ENCODE measurements at regions not wholly inside any gene's neighbourhood (a gene's known extent, or its start where the extent isn't known, plus 50 kb on each side); places are given as distances from the start of the nearest gene placed in this dataset.

GRCh38 chr15:68501616-68502015 is 69.7 kb upstream of the ITGA11 start:
- no peak for FAIRE-seq
- no peak for DNase-seq (ENCODE audit: insufficient read length)
- no peak for TF ChIP-seq POLR2A (IDR thresholded peaks at IDR 0.05; ENCODE audit: low read depth, low read length)
- TF ChIP-seq POLR2AphosphoS5 (IDR thresholded peaks at IDR 0.05; ENCODE audit: low read depth, low read length): no peak
- no peak for TF ChIP-seq TAF1 (IDR thresholded peaks at IDR 0.05; ENCODE audit: borderline replicate concordance, low read depth, low read length)

GRCh38 chr15:68502398-68502901 is 70.5 kb upstream of the ITGA11 start:
- DNase-seq (ENCODE audit: insufficient read length): no peak
- TF ChIP-seq POLR2A (IDR thresholded peaks at IDR 0.05; ENCODE audit: low read depth, low read length): no peak
- no peak for TF ChIP-seq POLR2AphosphoS5 (IDR thresholded peaks at IDR 0.05; ENCODE audit: low read depth, low read length)
- TF ChIP-seq TAF1 (IDR thresholded peaks at IDR 0.05; ENCODE audit: borderline replicate concordance, low read depth, low read length): no peak
- no peak for FAIRE-seq

GRCh38 chr15:68503213-68503612 is 71.2 kb upstream of the ITGA11 start:
- FAIRE-seq (no peak), DNase-seq (ENCODE audit: insufficient read length) (no peak)
- TF ChIP-seq POLR2A (IDR thresholded peaks at IDR 0.05; ENCODE audit: low read depth, low read length) (no peak), POLR2AphosphoS5 (IDR thresholded peaks at IDR 0.05; ENCODE audit: low read depth, low read length) (no peak), TAF1 (IDR thresholded peaks at IDR 0.05; ENCODE audit: borderline replicate concordance, low read depth, low read length) (no peak)

- no peak for DNase-seq (ENCODE audit: insufficient read length)
- TF ChIP-seq POLR2AphosphoS5 (IDR thresholded peaks at IDR 0.05; ENCODE audit: low read depth, low read length) (no peak), TAF1 (IDR thresholded peaks at IDR 0.05; ENCODE audit: borderline replicate concordance, low read depth, low read length) (no peak), POLR2A (IDR thresholded peaks at IDR 0.05; ENCODE audit: low read depth, low read length) (no peak)
- no peak for FAIRE-seq
These were observed 72.1 kb upstream of the ITGA11 start for GRCh38 chr15:68503791-68504680.

- no peak for FAIRE-seq
- no peak for DNase-seq (ENCODE audit: insufficient read length)
- no peak for TF ChIP-seq POLR2AphosphoS5 (IDR thresholded peaks at IDR 0.05; ENCODE audit: low read depth, low read length)
- no peak for TF ChIP-seq TAF1 (IDR thresholded peaks at IDR 0.05; ENCODE audit: borderline replicate concordance, low read depth, low read length)
- TF ChIP-seq POLR2A (IDR thresholded peaks at IDR 0.05; ENCODE audit: low read depth, low read length): no peak
These were observed 72.8 kb upstream of the ITGA11 start for GRCh38 chr15:68504681-68505170.

GRCh38 chr15:68506071-68506470 is 72.7 kb upstream of the CORO2B start:
- no peak for TF ChIP-seq TAF1 (IDR thresholded peaks at IDR 0.05; ENCODE audit: borderline replicate concordance, low read depth, low read length)
- no peak for TF ChIP-seq POLR2A (IDR thresholded peaks at IDR 0.05; ENCODE audit: low read depth, low read length)
- no peak for TF ChIP-seq POLR2AphosphoS5 (IDR thresholded peaks at IDR 0.05; ENCODE audit: low read depth, low read length)
- FAIRE-seq (no peak), DNase-seq (ENCODE audit: insufficient read length) (no peak)

GRCh38 chr15:68507447-68507846 is 71.3 kb upstream of the CORO2B start:
- FAIRE-seq (no peak), DNase-seq (ENCODE audit: insufficient read length) (no peak)
- TF ChIP-seq TAF1 (IDR thresholded peaks at IDR 0.05; ENCODE audit: borderline replicate concordance, low read depth, low read length) (no peak), POLR2AphosphoS5 (IDR thresholded peaks at IDR 0.05; ENCODE audit: low read depth, low read length) (no peak), POLR2A (IDR thresholded peaks at IDR 0.05; ENCODE audit: low read depth, low read length) (no peak)

- no peak for TF ChIP-seq TAF1 (IDR thresholded peaks at IDR 0.05; ENCODE audit: borderline replicate concordance, low read depth, low read length)
- TF ChIP-seq POLR2AphosphoS5 (IDR thresholded peaks at IDR 0.05; ENCODE audit: low read depth, low read length): no peak
- TF ChIP-seq POLR2A (IDR thresholded peaks at IDR 0.05; ENCODE audit: low read depth, low read length): no peak
- DNase-seq (ENCODE audit: insufficient read length) (no peak), FAIRE-seq (no peak)
These were observed 70.2 kb upstream of the CORO2B start for GRCh38 chr15:68508485-68509189.

- FAIRE-seq (no peak), DNase-seq (ENCODE audit: insufficient read length) (no peak)
- TF ChIP-seq POLR2A (IDR thresholded peaks at IDR 0.05; ENCODE audit: low read depth, low read length) (no peak), POLR2AphosphoS5 (IDR thresholded peaks at IDR 0.05; ENCODE audit: low read depth, low read length) (no peak), TAF1 (IDR thresholded peaks at IDR 0.05; ENCODE audit: borderline replicate concordance, low read depth, low read length) (no peak)
These were observed 68.2 kb upstream of the CORO2B start for GRCh38 chr15:68510558-68510957.

GRCh38 chr15:68511073-68511991 is 67.5 kb upstream of the CORO2B start:
- DNase-seq (ENCODE audit: insufficient read length) (no peak), FAIRE-seq (no peak)
- no peak for TF ChIP-seq POLR2AphosphoS5 (IDR thresholded peaks at IDR 0.05; ENCODE audit: low read depth, low read length)
- no peak for TF ChIP-seq TAF1 (IDR thresholded peaks at IDR 0.05; ENCODE audit: borderline replicate concordance, low read depth, low read length)
- no peak for TF ChIP-seq POLR2A (IDR thresholded peaks at IDR 0.05; ENCODE audit: low read depth, low read length)

Measured in GM12892 (cell line).